ENCODE measurements at regions not wholly inside any gene's neighbourhood (a gene's known extent, or its start where the extent isn't known, plus 50 kb on each side); places are given as distances from the start of the nearest gene placed in this dataset.

GRCh38 chr5:143665866-143666265 is 146.1 kb upstream of the HMHB1 start:
- H3K36me3 ChIP-seq (ENCODE audit: insufficient read depth, low read length) = no peaks in the 10 kb centered on the region
- no peak overlapping the region for H2AFZ ChIP-seq (ENCODE audit: low read length, unreplicated experiment)
- H3K4me3 ChIP-seq (ENCODE audit: low read depth, low read length) = no peak overlapping the region
- no peaks in the 10 kb centered on the region for H3K27me3 ChIP-seq (ENCODE audit: insufficient read depth, low read length)
- no peaks in the 10 kb centered on the region for H3K79me2 ChIP-seq (ENCODE audit: control insufficient read depth, insufficient read depth, low read length, unreplicated experiment)
- H3K27ac ChIP-seq (ENCODE audit: low read depth, low read length) = no peak overlapping the region
- H3K4me1 ChIP-seq (ENCODE audit: control insufficient read depth, insufficient read depth, low read length, unreplicated experiment) = no peaks in the 10 kb centered on the region

- H3K79me2 ChIP-seq (ENCODE audit: control insufficient read depth, insufficient read depth, low read length, unreplicated experiment) = no peaks in the 10 kb centered on the region
Observed at GRCh38 chr5:143664623-143665022, 147.3 kb upstream of the HMHB1 start.

GRCh38 chr5:143663872-143664271 is 148.1 kb upstream of the HMHB1 start:
- H3K36me3 ChIP-seq (ENCODE audit: insufficient read depth, low read length) = no peaks in the 10 kb centered on the region
- H3K4me3 ChIP-seq (ENCODE audit: low read depth, low read length) = no peak overlapping the region
- no peaks in the 10 kb centered on the region for H3K79me2 ChIP-seq (ENCODE audit: control insufficient read depth, insufficient read depth, low read length, unreplicated experiment)
- no peak overlapping the region for H2AFZ ChIP-seq (ENCODE audit: low read length, unreplicated experiment)
- H3K27ac ChIP-seq (ENCODE audit: low read depth, low read length) = no peak overlapping the region
- no peaks in the 10 kb centered on the region for H3K27me3 ChIP-seq (ENCODE audit: insufficient read depth, low read length)
- peaks cover 5% of the 10 kb centered on the region for H3K4me1 ChIP-seq (ENCODE audit: control insufficient read depth, insufficient read depth, low read length, unreplicated experiment)

More at GRCh38 chr5:143664623-143665022, 147.3 kb upstream of the HMHB1 start:
- Histone ChIP-seq H3K4me3 (ENCODE audit: low read depth, low read length) (no peak overlapping the region), H3K27ac (ENCODE audit: low read depth, low read length) (no peak overlapping the region), H3K36me3 (ENCODE audit: insufficient read depth, low read length) (no peaks in the 10 kb centered on the region), H3K27me3 (ENCODE audit: insufficient read depth, low read length) (no peaks in the 10 kb centered on the region), H3K4me1 (ENCODE audit: control insufficient read depth, insufficient read depth, low read length, unreplicated experiment) (peaks cover 3% of the 10 kb centered on the region), H2AFZ (ENCODE audit: low read length, unreplicated experiment) (no peak overlapping the region)

GRCh38 chr5:143662020-143662419 is 149.9 kb upstream of the HMHB1 start:
- no peaks in the 10 kb centered on the region for H3K27me3 ChIP-seq (ENCODE audit: insufficient read depth, low read length)
- peaks cover 5% of the 10 kb centered on the region for H3K4me1 ChIP-seq (ENCODE audit: control insufficient read depth, insufficient read depth, low read length, unreplicated experiment)
- H3K79me2 ChIP-seq (ENCODE audit: control insufficient read depth, insufficient read depth, low read length, unreplicated experiment) = no peaks in the 10 kb centered on the region
- no peak overlapping the region for H2AFZ ChIP-seq (ENCODE audit: low read length, unreplicated experiment)
- H3K27ac ChIP-seq (ENCODE audit: low read depth, low read length) = no peak overlapping the region
- no peak overlapping the region for H3K4me3 ChIP-seq (ENCODE audit: low read depth, low read length)
- no peaks in the 10 kb centered on the region for H3K36me3 ChIP-seq (ENCODE audit: insufficient read depth, low read length)

- Histone ChIP-seq H3K4me3 (ENCODE audit: low read depth, low read length) (no peak overlapping the region), H3K79me2 (ENCODE audit: control insufficient read depth, insufficient read depth, low read length, unreplicated experiment) (no peaks in the 10 kb centered on the region), H3K27ac (ENCODE audit: low read depth, low read length) (no peak overlapping the region), H2AFZ (ENCODE audit: low read length, unreplicated experiment) (no peak overlapping the region), H3K36me3 (ENCODE audit: insufficient read depth, low read length) (no peaks in the 10 kb centered on the region), H3K4me1 (ENCODE audit: control insufficient read depth, insufficient read depth, low read length, unreplicated experiment) (peaks cover 5% of the 10 kb centered on the region), H3K27me3 (ENCODE audit: insufficient read depth, low read length) (no peaks in the 10 kb centered on the region)
Observed at GRCh38 chr5:143660625-143661024, 151.3 kb upstream of the HMHB1 start.

GRCh38 chr5:143659599-143660238 is 152.2 kb upstream of the HMHB1 start:
- no peaks in the 10 kb centered on the region for H3K36me3 ChIP-seq (ENCODE audit: insufficient read depth, low read length)
- no peak overlapping the region for H3K4me3 ChIP-seq (ENCODE audit: low read depth, low read length)
- no peak overlapping the region for H3K27ac ChIP-seq (ENCODE audit: low read depth, low read length)
- H3K27me3 ChIP-seq (ENCODE audit: insufficient read depth, low read length) = no peaks in the 10 kb centered on the region
- H3K79me2 ChIP-seq (ENCODE audit: control insufficient read depth, insufficient read depth, low read length, unreplicated experiment) = no peaks in the 10 kb centered on the region
- no peak overlapping the region for H2AFZ ChIP-seq (ENCODE audit: low read length, unreplicated experiment)
- peaks cover 5% of the 10 kb centered on the region for H3K4me1 ChIP-seq (ENCODE audit: control insufficient read depth, insufficient read depth, low read length, unreplicated experiment)

- Histone ChIP-seq H3K4me1 (ENCODE audit: control insufficient read depth, insufficient read depth, low read length, unreplicated experiment) (peaks cover 5% of the 10 kb centered on the region), H2AFZ (ENCODE audit: low read length, unreplicated experiment) (no peak overlapping the region), H3K79me2 (ENCODE audit: control insufficient read depth, insufficient read depth, low read length, unreplicated experiment) (no peaks in the 10 kb centered on the region), H3K36me3 (ENCODE audit: insufficient read depth, low read length) (no peaks in the 10 kb centered on the region), H3K27ac (ENCODE audit: low read depth, low read length) (no peak overlapping the region), H3K4me3 (ENCODE audit: low read depth, low read length) (no peak overlapping the region), H3K27me3 (ENCODE audit: insufficient read depth, low read length) (no peaks in the 10 kb centered on the region)
Observed at GRCh38 chr5:143658956-143659355, 153.0 kb upstream of the HMHB1 start.

- no peak overlapping the region for H3K4me3 ChIP-seq (ENCODE audit: low read depth, low read length)
- no peak overlapping the region for H2AFZ ChIP-seq (ENCODE audit: low read length, unreplicated experiment)
- H3K27ac ChIP-seq (ENCODE audit: low read depth, low read length) = no peak overlapping the region
- H3K4me1 ChIP-seq (ENCODE audit: control insufficient read depth, insufficient read depth, low read length, unreplicated experiment) = peaks cover 5% of the 10 kb centered on the region
- no peaks in the 10 kb centered on the region for H3K79me2 ChIP-seq (ENCODE audit: control insufficient read depth, insufficient read depth, low read length, unreplicated experiment)
- no peaks in the 10 kb centered on the region for H3K27me3 ChIP-seq (ENCODE audit: insufficient read depth, low read length)
- H3K36me3 ChIP-seq (ENCODE audit: insufficient read depth, low read length) = no peaks in the 10 kb centered on the region
Observed at GRCh38 chr5:143657647-143658285, 154.2 kb upstream of the HMHB1 start.

- H2AFZ ChIP-seq (ENCODE audit: low read length, unreplicated experiment) = no peak overlapping the region
- H3K79me2 ChIP-seq (ENCODE audit: control insufficient read depth, insufficient read depth, low read length, unreplicated experiment) = no peaks in the 10 kb centered on the region
- no peaks in the 10 kb centered on the region for H3K27me3 ChIP-seq (ENCODE audit: insufficient read depth, low read length)
- no peaks in the 10 kb centered on the region for H3K4me1 ChIP-seq (ENCODE audit: control insufficient read depth, insufficient read depth, low read length, unreplicated experiment)
- H3K27ac ChIP-seq (ENCODE audit: low read depth, low read length) = no peak overlapping the region
- H3K36me3 ChIP-seq (ENCODE audit: insufficient read depth, low read length) = no peaks in the 10 kb centered on the region
- no peak overlapping the region for H3K4me3 ChIP-seq (ENCODE audit: low read depth, low read length)
Observed at GRCh38 chr5:143653766-143654282, 158.1 kb upstream of the HMHB1 start.

- H3K36me3 ChIP-seq (ENCODE audit: insufficient read depth, low read length) = no peaks in the 10 kb centered on the region
- no peaks in the 10 kb centered on the region for H3K4me1 ChIP-seq (ENCODE audit: control insufficient read depth, insufficient read depth, low read length, unreplicated experiment)
- no peak overlapping the region for H2AFZ ChIP-seq (ENCODE audit: low read length, unreplicated experiment)
- no peaks in the 10 kb centered on the region for H3K27me3 ChIP-seq (ENCODE audit: insufficient read depth, low read length)
- H3K79me2 ChIP-seq (ENCODE audit: control insufficient read depth, insufficient read depth, low read length, unreplicated experiment) = no peaks in the 10 kb centered on the region
- no peak overlapping the region for H3K4me3 ChIP-seq (ENCODE audit: low read depth, low read length)
- no peak overlapping the region for H3K27ac ChIP-seq (ENCODE audit: low read depth, low read length)
Observed at GRCh38 chr5:143653256-143653655, 158.7 kb upstream of the HMHB1 start.

- H3K27ac ChIP-seq (ENCODE audit: low read depth, low read length) = no peak overlapping the region
- H3K4me3 ChIP-seq (ENCODE audit: low read depth, low read length) = no peak overlapping the region
- no peaks in the 10 kb centered on the region for H3K79me2 ChIP-seq (ENCODE audit: control insufficient read depth, insufficient read depth, low read length, unreplicated experiment)
- no peaks in the 10 kb centered on the region for H3K4me1 ChIP-seq (ENCODE audit: control insufficient read depth, insufficient read depth, low read length, unreplicated experiment)
- no peaks in the 10 kb centered on the region for H3K27me3 ChIP-seq (ENCODE audit: insufficient read depth, low read length)
- no peaks in the 10 kb centered on the region for H3K36me3 ChIP-seq (ENCODE audit: insufficient read depth, low read length)
- H2AFZ ChIP-seq (ENCODE audit: low read length, unreplicated experiment) = no peak overlapping the region
Observed at GRCh38 chr5:143652108-143652700, 159.8 kb upstream of the HMHB1 start.

Measured in ACC112 (cell line).